Uterus (tissue), 2 donors: ENCODE measurements at regions not wholly inside any gene's neighbourhood (a gene's known extent, or its start where the extent isn't known, plus 50 kb on each side); places are given as distances from the start of the nearest gene placed in this dataset.

ENCODE experiments used
- CTCF ChIP-seq, 4 experiments: fragments of 200-600 bp in 2 of 4; fragments of 450-650 bp in 2 of 4; sonication (generic) in 2 of 4; IDR thresholded peaks; one replicate each; pipeline ENCODE4 v1.5.1; 2016 to 2019; ENCODE audit warnings: antibody characterized with exemption in 4 of 4, mild to moderate bottlenecking in 2 of 4, moderate library complexity in 1 of 4
- POLR2A ChIP-seq, 2 donors: fragments of 450-650 bp; IDR thresholded peaks; one replicate each; pipeline ENCODE4 v1.6.1; 2016; ENCODE audit warnings: antibody characterized with exemption in 2 of 2, mild to moderate bottlenecking in 1 of 2, moderate library complexity in 1 of 2

GRCh38 chr16:86199182-86199581 lies 300.2 kb downstream of the IRF8 start:
- TF ChIP-seq POLR2A (IDR thresholded peaks at IDR 0.05) (no peak), CTCF (IDR thresholded peaks at IDR 0.05) (no peak)
